Stimulated activated CD8-positive, alpha-beta memory T cell treated with anti-CD3 and anti-CD28 coated beads, Interleukin-15, amount 100 ng/mL, for 4 hours (primary cell): ENCODE measurements at regions not wholly inside any gene's neighbourhood (a gene's known extent, or its start where the extent isn't known, plus 50 kb on each side); places are given as distances from the start of the nearest gene placed in this dataset.

Experiments used
- DNase-seq, 2 donors: peaks; one replicate each; pipeline ENCODE4 v3.0.0-alpha.2; 2020; ENCODE audit warnings: low read depth in 2 of 2

DNA sequence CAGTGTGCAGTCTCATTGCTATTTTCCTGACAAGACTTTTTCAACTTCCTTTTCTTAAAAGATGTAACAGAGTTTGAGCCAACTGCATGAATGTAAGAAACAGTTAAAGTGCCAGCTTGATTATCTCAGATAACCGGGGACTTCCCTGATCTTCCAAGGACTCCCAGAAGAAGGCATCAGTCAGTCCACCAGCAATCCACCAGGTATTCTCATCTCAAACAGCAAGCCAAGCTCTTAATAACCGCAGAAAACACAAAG, 350.1 kb downstream of the LIG4 start:
- no peak for DNase-seq

DNA sequence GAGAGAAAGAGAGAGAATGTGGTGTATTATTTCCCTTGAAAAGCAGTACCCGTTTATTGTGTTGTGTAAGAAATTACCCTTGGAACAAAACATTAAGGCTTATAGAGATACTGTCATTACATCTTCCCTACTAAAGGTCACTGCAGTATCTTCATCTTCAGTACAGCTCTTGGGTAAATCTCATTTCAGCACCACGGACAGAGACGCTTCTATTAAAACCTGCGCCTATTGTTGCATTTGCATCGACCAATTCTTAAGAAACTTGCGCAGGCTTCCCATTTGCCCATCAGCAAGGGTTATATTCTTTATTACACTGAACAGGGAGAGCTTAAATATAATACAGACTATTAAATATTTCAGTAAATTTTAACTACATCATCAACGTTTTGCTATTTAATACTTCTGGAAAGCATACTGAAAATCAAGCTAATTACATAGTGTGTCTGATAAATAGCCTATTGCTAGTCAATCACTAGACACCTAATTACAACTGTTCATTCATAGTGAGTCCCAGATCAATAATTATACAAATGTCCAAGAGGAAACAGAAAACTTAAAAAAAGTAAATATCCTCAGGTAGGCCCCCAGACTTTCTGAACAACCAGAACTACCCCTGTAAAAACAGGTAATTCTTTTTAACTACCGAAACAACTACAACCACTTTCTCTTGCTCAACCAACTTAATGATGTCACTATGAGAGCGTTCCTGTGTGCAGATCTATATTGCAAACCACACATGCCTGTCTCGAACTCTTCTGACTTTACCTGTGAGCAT, 350.6 kb downstream of the LIG4 start:
- no peak for DNase-seq

DNA sequence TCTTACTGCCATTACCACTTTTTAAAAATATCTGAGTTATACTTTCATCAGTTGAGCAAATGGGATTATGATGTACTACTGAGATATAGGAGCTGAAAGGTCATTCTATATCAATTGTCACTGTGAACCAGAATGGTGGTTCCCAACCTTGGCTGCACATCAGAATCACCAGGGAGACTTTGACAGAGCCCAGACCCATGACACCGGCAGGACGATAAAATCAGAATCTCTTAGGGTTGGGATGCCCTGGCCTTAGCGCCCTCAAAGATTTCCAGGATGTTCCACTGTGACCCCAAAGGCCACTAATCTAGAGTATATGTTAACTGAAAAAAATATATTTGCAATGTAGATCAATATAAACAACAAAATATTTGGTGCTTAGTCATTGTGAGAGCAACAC, 355.1 kb downstream of the LIG4 start:
- no peak for DNase-seq

DNA sequence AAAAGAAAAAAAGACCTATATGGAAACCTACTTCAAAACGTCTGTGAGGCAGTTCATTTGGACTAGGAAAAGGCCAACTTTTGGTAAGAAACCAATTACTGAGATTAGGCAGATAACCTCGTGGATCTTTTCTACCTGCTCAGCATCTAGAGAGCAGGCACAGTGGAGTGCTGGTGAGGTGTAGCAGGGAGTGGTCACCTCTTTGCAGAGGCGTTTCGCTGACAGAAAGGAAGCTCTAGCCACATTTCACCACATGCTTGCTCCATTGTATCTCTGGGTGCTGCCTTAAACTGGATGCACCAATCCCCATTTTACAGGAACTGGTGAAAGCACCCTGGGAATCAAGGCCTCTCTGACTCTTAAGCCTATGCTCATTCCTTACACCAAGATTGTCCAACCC, 360.5 kb downstream of the LIG4 start:
- DNase-seq: no peak

DNA sequence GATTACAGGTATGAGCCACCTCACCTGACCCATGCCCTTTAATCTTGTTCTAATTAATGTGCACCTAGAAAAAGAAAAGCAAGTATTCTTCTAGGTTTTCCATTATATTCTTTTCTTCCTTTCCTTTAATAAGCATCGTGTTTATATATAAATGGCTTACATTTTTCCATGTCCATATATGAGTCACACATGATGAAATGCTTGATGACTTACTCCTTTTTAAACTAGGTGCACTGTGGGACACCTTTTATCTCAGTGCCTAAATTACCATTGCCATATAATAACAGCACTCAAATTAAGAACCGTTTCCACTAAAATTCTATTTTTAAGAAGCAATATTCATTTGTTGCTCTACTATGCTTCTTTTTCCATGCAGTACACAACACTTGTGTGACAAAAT, 363.3 kb downstream of the LIG4 start:
- DNase-seq: no peak

DNA sequence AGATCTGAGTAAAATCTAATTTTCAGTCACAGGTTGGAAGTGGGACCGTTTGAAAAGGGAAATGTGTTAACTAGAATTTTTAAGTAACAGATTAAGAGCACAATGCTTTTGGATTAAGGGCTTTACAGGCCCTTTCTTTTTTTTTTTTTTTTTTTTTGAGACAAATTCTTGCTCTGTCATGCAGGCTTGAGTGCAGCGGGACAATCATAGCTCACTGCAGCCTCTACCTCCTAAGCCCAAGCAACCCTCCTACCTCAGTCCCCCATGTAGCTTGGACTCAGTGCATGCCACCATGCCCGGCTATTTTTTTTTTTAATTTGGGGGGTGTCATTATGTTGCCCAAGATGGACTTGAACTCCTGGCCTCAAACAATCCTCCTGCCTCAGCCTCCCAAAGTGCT, 363.7 kb downstream of the LIG4 start:
- no peak for DNase-seq

DNA sequence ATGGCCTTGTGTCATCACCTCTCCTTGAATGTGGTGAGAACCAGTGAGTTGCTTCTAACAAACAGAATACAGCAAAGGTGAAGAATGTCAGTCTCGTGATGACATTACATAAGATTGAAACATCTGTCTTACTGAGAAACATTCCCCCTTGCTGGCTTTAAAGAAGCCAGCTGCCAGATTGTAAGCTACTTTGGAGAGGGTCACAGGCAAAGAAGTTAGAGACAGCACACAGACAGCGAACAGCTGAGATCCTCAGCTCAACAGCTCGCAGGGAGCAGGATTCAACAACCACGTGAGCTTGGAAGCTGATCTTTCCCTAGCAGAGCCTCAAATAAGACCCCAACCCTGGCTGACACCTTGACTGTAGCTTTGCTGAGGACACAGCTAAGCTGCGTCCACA, 367.9 kb downstream of the LIG4 start:
- no peak for DNase-seq

DNA sequence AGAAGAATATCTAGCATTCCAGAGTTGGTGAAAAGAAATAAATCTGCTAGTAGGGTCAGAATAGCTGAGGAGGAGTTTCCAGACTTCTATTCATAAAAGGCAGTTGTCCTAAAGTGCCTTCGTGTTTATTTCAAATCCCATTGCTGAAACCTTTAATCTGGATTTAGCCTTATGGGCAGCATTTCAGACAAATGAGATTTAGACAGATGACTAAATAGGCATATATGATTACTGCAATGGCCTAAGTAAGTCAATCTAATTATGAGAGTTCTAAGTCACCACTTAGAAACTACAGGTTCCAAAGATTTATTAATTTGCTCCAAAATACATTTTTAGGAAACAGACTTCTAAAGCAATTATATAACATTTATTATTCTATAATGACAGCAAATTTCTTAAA, 368.7 kb downstream of the LIG4 start:
- DNase-seq: no peak

DNA sequence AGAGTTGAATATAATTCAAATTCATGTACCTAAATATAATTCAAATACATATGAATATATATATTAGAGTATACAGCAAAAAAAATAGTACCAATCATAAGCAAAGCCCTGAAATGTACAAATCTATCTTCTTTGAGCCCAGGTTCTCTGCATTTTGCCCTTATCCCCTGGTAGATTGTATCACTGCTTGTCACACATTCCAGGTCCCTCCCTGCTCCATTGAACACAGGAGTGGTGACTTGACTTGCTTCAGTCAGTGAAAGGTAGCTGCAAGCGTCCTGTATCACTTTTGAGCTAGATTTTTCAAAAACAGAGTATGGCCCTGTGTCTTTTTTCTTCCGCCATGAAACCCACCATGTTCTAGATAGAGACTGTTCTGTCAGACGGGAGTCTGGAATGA, 369.4 kb downstream of the LIG4 start:
- DNase-seq: no peak

DNA sequence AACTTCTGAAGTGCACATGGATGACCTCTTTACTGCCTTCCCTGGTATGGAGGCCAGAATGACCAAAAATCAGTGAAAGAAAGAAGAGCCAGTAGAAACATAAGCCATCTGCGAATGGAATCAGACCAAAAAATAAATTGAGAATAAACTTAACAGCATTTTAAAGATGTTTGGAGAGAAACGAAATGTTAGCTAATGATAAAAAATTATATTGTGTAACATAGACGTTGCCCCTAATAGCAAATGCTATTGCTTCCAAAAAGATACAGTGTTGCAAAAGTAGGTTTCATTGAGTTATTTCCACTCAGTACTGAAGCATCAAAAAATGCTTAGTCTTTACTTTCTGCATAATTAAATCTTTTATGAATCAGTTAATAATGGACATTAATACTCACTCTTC, 371.7 kb downstream of the LIG4 start:
- no peak for DNase-seq

DNA sequence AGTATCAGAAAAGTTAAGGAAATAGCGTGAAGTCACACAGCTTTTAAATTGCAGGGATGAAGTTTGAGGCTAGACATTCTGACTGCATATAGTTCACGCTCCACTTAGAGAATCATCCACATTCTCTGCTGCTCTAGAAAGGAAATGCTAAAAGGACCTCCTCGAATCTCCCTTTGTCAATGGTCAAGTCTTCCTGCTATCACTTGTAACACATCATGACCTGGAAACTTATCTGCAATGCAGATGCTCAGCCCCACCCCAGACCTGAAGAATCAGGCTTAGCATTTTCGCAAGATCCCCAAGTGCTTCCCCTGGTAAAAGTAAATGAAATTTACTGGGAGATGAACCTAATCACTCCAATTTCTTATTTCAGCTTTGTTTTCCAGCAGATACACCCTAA, 372.1 kb downstream of the LIG4 start:
- no peak for DNase-seq

DNA sequence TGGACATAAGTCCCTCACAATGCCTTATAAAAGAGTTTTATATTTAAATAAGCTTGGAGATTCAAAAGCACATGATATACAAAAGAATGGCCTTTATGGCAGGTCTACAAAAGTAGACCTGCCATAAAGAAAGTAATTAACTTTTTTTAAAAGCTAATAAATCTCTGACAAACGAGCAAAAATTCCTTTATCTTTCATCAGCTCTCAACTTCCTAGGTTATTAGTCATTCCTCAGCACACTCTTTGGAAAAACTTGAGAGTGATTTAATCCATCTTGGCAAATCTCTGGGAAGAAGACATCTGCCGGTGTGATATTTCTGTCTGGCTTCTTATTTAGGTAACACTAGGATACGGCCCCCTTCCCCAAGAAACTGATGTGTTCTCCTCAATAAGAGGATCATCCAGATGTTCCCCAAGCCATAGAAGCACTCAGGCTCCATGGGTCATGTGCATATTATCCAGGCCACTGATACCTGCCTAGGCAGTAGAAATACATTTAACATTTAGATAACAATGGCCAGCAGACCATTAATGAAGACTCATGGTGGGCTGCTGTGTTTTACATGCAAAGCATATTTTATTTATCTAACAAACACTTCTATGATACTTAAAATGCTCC, 372.7 kb downstream of the LIG4 start:
- DNase-seq: no peak

DNA sequence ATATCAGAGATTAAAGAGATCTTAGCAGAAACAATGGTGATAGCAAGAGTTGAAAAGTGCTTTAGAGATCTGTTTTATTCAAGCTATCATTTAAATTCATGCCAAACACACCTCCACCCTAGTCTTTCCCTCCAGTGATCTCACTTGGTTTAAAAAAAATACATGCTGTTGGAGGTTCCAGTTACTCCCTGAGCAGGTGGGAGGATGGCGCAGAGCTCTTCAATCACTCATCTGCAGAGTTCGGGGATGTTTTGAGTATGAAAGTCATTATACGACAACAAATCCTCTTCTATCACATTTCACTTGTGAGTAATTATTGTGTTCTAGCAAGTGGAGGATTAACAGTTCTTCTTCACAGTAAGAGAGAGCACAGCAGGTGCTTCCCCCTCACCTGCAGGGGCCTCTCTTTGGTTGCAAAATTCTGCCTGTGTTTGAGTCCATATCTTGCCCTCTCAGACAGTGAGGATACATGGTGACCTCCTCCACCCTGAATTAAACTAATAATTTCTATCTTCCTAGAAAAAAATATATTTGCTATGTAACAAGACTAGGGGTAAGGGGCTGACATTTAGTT, 376.7 kb downstream of the LIG4 start:
- no peak for DNase-seq

DNA sequence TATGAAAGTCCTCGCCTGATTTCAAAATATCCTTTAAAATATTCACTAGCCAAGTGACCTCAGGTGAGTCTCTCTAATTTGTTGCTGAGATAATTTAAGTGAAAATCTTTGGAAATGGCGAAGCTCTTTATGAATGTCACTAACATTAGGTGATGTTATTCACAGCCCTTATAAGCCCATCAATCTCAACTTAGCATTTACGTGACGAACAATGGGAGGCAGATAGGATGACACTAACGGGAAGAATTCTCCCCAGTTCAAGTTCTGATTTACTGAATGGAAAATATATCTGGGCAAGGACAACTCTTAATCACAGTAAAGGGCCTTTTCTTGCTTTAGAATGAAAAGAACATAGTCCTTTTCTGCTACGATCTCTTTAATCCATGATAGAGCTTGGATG, 378.7 kb downstream of the LIG4 start:
- no peak for DNase-seq

DNA sequence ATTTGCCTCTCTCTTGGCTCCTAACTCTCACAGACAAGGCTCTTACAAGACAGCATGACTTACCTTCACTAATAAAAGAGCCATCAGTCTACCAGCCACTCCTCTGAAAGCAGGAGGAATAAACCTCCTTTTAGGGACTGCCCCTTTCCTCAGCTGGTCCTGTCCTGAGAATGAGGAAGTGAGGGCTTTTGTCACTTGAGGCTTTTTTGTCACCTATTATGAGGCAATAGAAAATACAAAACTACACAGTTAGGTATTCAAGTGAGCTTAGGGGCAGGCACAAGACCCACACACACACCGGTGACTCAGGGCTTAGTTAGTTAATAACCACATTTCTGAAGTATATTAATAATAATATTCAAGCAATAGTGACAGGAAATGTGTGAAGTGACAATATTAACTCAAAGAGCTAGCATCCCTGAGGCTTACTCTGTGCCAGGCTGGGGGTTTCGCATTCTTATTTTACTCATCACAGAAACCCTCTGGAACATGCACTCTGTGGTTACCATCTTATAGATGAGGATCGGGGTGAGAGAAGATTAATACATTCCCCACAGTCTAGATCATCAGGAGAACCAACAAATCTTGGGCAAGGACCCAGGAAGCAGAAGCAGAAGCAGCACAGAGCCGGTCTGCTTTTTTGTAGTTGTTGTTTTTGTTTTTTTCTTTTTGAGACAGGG, 379.9 kb downstream of the LIG4 start:
- no peak for DNase-seq

DNA sequence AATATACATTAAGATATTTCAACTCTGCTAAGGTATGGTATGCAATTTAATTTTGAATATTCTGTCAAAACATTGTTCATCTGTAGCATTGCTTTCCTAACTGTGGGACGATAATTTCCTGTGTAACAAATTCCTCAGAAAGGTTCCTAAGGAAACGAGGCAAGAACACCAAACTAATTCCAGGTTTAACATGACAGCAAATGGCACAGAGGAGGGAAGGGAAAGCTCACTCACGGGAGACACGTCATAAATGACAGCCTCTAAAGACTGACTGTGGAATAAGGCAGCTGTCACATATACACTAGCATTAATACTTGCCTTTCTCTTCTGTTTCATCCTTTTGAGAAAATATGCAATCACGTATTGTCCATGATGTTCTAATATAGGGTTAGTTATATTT, 380.6 kb downstream of the LIG4 start:
- DNase-seq: no peak

DNA sequence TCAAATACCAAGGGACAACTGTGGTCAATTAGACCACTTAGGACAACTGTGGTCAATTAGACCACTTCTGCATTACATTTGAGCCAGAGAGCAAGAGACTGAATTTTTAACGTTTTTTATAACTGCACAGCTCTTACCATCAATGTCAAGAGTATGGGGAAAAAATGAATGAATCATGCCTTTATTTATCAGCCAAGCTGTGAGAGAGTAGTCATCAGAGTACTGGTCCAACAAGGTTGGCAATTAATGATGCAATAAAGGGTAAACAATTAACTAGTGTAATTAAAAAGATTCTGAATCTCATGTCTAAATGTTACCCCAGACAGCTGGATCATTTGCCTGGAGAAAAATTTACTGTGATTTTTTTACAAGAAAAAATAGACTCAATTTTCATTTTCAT, 381.1 kb downstream of the LIG4 start:
- no peak for DNase-seq

DNA sequence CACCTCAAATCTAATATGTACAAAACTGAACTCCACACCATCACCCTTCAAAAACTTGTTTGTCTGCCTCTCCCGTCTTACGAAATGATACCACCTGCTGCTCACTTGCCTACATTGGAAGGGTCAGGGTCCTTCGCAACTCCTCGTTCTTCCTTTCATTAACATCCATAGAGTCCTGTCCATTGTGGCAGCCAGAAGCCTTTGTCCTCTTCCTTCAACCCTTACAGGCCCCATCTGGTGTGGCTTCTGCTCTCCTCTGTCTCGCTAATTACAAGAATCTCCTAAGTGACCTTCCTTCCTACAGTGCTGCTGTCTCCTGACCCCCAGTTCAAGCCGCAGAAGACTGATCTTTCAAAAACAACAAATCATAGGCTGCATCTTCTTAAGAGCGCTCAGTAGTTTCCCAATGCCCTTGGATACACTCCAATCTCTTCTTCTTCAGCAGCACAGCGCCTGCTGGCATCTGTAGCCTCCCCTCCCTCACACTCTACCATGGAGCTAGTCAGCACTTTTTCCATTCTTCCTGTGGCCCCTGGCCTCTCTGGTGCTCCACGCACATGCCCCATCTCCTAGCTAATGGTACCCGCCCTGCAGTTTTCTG, 382.7 kb downstream of the LIG4 start:
- no peak for DNase-seq

DNA sequence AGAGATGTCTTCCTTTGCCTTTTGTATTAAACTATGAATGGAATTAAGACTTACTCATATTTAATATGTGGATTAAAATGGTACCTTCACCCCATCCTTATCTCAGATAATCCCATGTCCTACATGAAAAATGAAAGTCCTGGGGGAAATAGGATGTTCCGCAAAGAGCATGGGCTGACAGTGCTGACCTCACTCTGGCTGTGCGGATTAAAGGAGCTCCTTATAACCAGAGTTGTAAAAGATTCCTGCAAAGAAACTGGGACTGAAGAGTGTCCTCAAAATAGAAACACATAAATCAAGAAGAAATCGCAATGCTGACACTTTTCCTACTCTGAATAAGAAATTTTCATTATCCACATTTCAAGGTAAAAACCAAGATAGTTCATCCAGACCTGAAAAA, 384.5 kb downstream of the LIG4 start:
- no peak for DNase-seq

DNA sequence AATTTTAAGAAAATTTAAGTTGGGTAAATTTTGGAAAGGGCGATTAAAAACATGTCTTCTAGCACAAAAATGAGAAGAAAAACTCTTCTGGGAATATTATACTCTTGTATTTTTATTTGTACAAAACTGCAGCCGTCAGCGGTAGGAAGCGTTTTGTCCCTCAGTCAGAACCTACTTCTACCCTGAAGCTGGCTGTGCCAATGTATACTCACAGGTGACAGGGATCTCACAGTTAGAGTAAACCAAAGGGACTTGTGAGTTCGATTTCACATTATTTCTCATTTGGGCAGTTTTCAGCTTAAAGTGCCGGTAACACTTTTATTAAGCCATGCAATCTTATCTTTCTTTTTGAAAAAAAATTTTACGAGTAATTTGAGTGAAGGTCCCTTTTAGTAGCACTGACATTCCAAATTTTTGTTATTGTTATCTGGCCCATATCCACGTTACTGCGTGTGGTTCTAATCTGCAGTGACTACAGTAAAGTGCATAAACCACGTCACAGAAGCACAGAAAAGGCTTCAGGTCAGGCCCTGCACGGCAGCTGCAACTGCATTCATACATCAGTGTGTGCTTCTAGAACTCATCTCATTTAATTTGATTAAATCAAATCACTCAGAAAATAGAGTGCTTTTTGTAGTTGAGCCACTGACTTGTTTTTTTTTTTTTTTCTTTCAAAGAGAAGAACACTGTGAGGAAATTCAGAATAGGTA, 387.3 kb downstream of the LIG4 start:
- no peak for DNase-seq

DNA sequence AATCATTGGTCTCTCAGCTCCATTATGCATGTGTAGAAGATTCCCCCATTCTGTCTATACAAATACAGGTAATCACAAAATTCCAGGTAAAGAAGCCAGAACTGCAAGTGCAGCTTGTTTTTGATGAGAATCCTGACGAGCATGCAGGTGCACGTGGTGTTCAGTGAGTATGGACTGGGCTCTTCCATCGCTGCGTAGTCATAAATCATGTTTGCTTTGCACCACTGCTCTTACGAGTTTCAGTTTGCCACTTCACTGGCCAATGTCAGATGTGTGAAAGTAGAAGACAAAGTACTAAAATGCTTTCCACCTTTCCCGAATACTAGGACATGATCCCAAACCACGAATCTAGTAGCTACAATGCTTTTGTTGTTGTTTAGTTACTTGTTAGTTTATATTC, 390.7 kb downstream of the LIG4 start:
- no peak for DNase-seq

DNA sequence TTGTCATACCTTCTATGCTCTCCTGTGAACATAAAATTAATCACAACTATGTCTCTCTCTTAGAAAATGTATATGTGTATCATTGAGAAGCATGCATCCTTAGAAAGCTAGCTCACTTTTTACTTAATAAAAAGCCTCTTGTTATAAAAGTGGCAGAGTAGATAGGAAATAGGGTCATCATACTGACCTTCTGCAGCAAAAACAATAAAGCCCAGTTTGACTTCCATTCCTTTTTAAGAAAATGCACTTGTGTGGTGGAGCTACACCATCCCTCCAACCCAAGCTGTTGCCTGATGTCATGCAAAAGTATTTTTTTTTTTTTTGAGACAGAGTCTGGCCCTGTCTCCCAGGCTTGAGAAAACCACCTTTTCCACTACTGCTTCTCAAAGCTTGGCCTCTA, 393.3 kb downstream of the LIG4 start:
- no peak for DNase-seq
